ENCODE measurements at regions not wholly inside any gene's neighbourhood (a gene's known extent, or its start where the extent isn't known, plus 50 kb on each side); places are given as distances from the start of the nearest gene placed in this dataset.

- DNase-seq (no peak), ATAC-seq (ENCODE audit: low read depth) (no peak)
- POLR2A ChIA-PET, result no interaction called here
- H3K4me1 ChIP-seq (ENCODE audit: control insufficient read depth in 2 of 2, insufficient read depth in 2 of 2, low read length in 2 of 2), result no peaks in the 10 kb centered on the region
- no peaks in the 10 kb centered on the region for H3K27me3 ChIP-seq (replicated peaks in 1 of 4; ENCODE audit: control extremely low read depth in 1 of 4, control insufficient read depth in 3 of 4, insufficient read depth in 4 of 4, low read length in 3 of 4)
- no peak overlapping the region for H3K4me2 ChIP-seq (replicated peaks; ENCODE audit: low read depth, low read length, poor library complexity, severe bottlenecking)
- Mint-ChIP-seq H3K4me3 (no peak overlapping the region), H3K4me1 (no peaks in the 10 kb centered on the region), H3K27ac (no peak overlapping the region), H3K9me3 (ENCODE audit: insufficient read depth) (no peaks in the 10 kb centered on the region), H3K27me3 (no peaks in the 10 kb centered on the region)
- no peak overlapping the region for H2AFZ ChIP-seq (ENCODE audit: insufficient read depth, low read depth, low read length, poor library complexity, severe bottlenecking)
- H3K4me3 ChIP-seq (ENCODE audit: control extremely low read depth in 1 of 5, extremely low read depth in 1 of 5, insufficient read depth in 1 of 5, low read depth in 2 of 5, low read length in 4 of 5), result no peak overlapping the region
- H3K9ac ChIP-seq (ENCODE audit: low read length), result no peak overlapping the region
- no peak overlapping the region for H3K27ac ChIP-seq (ENCODE audit: low read length in 2 of 2)
- no peaks in the 10 kb centered on the region for H4K20me1 ChIP-seq (ENCODE audit: control insufficient read depth, insufficient read depth, low read length, poor library complexity, severe bottlenecking)
- no CpG with 5 or more reads among the region's 1 CpG for WGBS (ENCODE audit: insufficient coverage)
- no peaks in the 10 kb centered on the region for H3K79me2 ChIP-seq (ENCODE audit: control insufficient read depth, insufficient read depth, low read length)
- intact Hi-C loops (cut with micrococcal nuclease), result no loop called here
- TF ChIP-seq EZH2 (IDR thresholded peaks at IDR 0.05; ENCODE audit: borderline replicate concordance, insufficient read depth, low read depth, low read length, poor library complexity, severe bottlenecking) (no peak), CTCF (IDR thresholded peaks at IDR 0.05) (no peak)
- no peaks in the 10 kb centered on the region for H3K9me3 ChIP-seq (ENCODE audit: control extremely low read depth in 1 of 3, control insufficient read depth in 2 of 3, insufficient read depth in 1 of 3, low read length in 2 of 3)
- CTCF ChIA-PET, result no interaction called here
- H3K36me3 ChIP-seq (replicated peaks in 1 of 2; ENCODE audit: control extremely low read depth in 1 of 2, control insufficient read depth in 1 of 2, extremely low read depth in 1 of 2, insufficient read depth in 2 of 2, low read length in 1 of 2), result no peaks in the 10 kb centered on the region
Measured at GRCh38 chr2:186299610-186300009, 186.4 kb upstream of the ZC3H15 start.

- Histone ChIP-seq H4K20me1 (ENCODE audit: control insufficient read depth, insufficient read depth, low read length, poor library complexity, severe bottlenecking) (no peaks in the 10 kb centered on the region), H3K9me3 (ENCODE audit: control extremely low read depth in 1 of 3, control insufficient read depth in 2 of 3, insufficient read depth in 1 of 3, low read length in 2 of 3) (no peaks in the 10 kb centered on the region), H3K27ac (ENCODE audit: low read length in 2 of 2) (no peak overlapping the region), H3K79me2 (ENCODE audit: control insufficient read depth, insufficient read depth, low read length) (no peaks in the 10 kb centered on the region), H3K4me1 (ENCODE audit: control insufficient read depth in 2 of 2, insufficient read depth in 2 of 2, low read length in 2 of 2) (no peaks in the 10 kb centered on the region), H2AFZ (ENCODE audit: insufficient read depth, low read depth, low read length, poor library complexity, severe bottlenecking) (no peak overlapping the region), H3K4me3 (ENCODE audit: control extremely low read depth in 1 of 5, extremely low read depth in 1 of 5, insufficient read depth in 1 of 5, low read depth in 2 of 5, low read length in 4 of 5) (no peak overlapping the region), H3K4me2 (replicated peaks; ENCODE audit: low read depth, low read length, poor library complexity, severe bottlenecking) (no peak overlapping the region), H3K9ac (ENCODE audit: low read length) (no peak overlapping the region), H3K36me3 (replicated peaks in 1 of 2; ENCODE audit: control extremely low read depth in 1 of 2, control insufficient read depth in 1 of 2, extremely low read depth in 1 of 2, insufficient read depth in 2 of 2, low read length in 1 of 2) (no peaks in the 10 kb centered on the region), H3K27me3 (replicated peaks in 1 of 4; ENCODE audit: control extremely low read depth in 1 of 4, control insufficient read depth in 3 of 4, insufficient read depth in 4 of 4, low read length in 3 of 4) (no peaks in the 10 kb centered on the region)
- ChIA-PET CTCF (no interaction called here), POLR2A (no interaction called here)
- Mint-ChIP-seq H3K9me3 (ENCODE audit: insufficient read depth) (no peaks in the 10 kb centered on the region), H3K27me3 (no peaks in the 10 kb centered on the region), H3K4me1 (no peaks in the 10 kb centered on the region), H3K27ac (no peak overlapping the region), H3K4me3 (no peak overlapping the region)
- TF ChIP-seq CTCF (IDR thresholded peaks at IDR 0.05), result no peak
- no peak for TF ChIP-seq EZH2 (IDR thresholded peaks at IDR 0.05; ENCODE audit: borderline replicate concordance, insufficient read depth, low read depth, low read length, poor library complexity, severe bottlenecking)
- WGBS (ENCODE audit: insufficient coverage), result 100% methylated on average over 3 of the region's 7 CpGs
- ATAC-seq (ENCODE audit: low read depth), result no peak
- DNase-seq, result no peak
- intact Hi-C loops (cut with micrococcal nuclease), result no loop called here
Measured at GRCh38 chr2:186302263-186302662, 183.8 kb upstream of the ZC3H15 start.
